IMR-90 (cell line): ENCODE measurements at regions not wholly inside any gene's neighbourhood (a gene's known extent, or its start where the extent isn't known, plus 50 kb on each side); places are given as distances from the start of the nearest gene placed in this dataset.

Source experiments
- ATAC-seq: fragments of 200-7000 bp; cut with Tn5 transposase; 2 replicates; pipeline ENCODE4 v1.9.1; 2020; ENCODE audit warnings: low read depth, mild to moderate bottlenecking, moderate library complexity
- BruUV-seq: library from RNA; stranded (reverse); fragments of 400-500 nt; replicated peaks from 2 replicates; lab custom pipeline; 2021; lab: Mats Ljungman, UMichigan
- CTCF ChIA-PET: fragments of 300-600 bp; formaldehyde crosslinking; extraction: SDS; loops from one replicate; lab custom pipeline; 2021; ENCODE audit warnings: antibody characterized with exemption; lab: Yijun Ruan, JAX
- POLR2A ChIA-PET: fragments of 300-600 bp; sonication (Branson Sonifier 250); formaldehyde crosslinking; loops from one replicate; lab custom pipeline; 2022; ENCODE audit warnings: antibody characterized with exemption; ENCODE audit not compliant: unreplicated experiment; lab: Charles Lee
- DNase-seq: peaks from one replicate; pipeline ENCODE4 v3.0.0; 2013
- H2AFZ ChIP-seq: replicated peaks from 2 replicates; pipeline ENCODE3; 2013; ENCODE audit warnings: low read length, mild to moderate bottlenecking; ENCODE audit not compliant: poor library complexity
- H2AK5ac ChIP-seq: 2 replicates; pipeline ENCODE4 v1.6.1; 2013; ENCODE audit warnings: low read depth, low read length, inconsistent platforms
- H2AK9ac ChIP-seq: replicated peaks from 2 replicates; pipeline ENCODE3; 2013; ENCODE audit warnings: mild to moderate bottlenecking, low read depth, low read length, moderate library complexity; ENCODE audit not compliant: poor library complexity
- H2BK120ac ChIP-seq: 2 replicates; pipeline ENCODE4 v1.6.1; 2013; ENCODE audit warnings: low read depth, low read length, inconsistent platforms
- H2BK15ac ChIP-seq: 3 replicates; pipeline ENCODE4 v1.6.1; 2013; ENCODE audit warnings: low read depth, low read length, inconsistent platforms
- H2BK20ac ChIP-seq: 2 replicates; pipeline ENCODE4 v1.6.1; 2013; ENCODE audit warnings: low read depth, mild to moderate bottlenecking, inconsistent platforms, low read length, moderate library complexity
- H2BK5ac ChIP-seq: 2 replicates; pipeline ENCODE4 v1.6.1; 2013; ENCODE audit warnings: mild to moderate bottlenecking, low read depth, low read length, inconsistent platforms; ENCODE audit not compliant: poor library complexity, severe bottlenecking
- H3K14ac ChIP-seq: replicated peaks from 2 replicates; pipeline ENCODE4 v1.6.1; 2013; ENCODE audit warnings: low read depth, low read length, inconsistent platforms
- H3K18ac ChIP-seq: 2 replicates; pipeline ENCODE4 v1.6.1; 2013; ENCODE audit warnings: low read depth, low read length, control low read depth
- H3K23ac ChIP-seq: 2 replicates; pipeline ENCODE4 v1.6.1; 2013; ENCODE audit warnings: low read depth, low read length, inconsistent platforms
- H3K27ac ChIP-seq: 2 replicates; pipeline ENCODE4 v1.5.1; 2013; ENCODE audit warnings: mild to moderate bottlenecking, control low read depth, low read length; ENCODE audit not compliant: insufficient read depth
- H3K27me3 ChIP-seq: 2 replicates; pipeline ENCODE4 v1.6.1; 2013; ENCODE audit warnings: low read length; ENCODE audit not compliant: control insufficient read depth, insufficient read depth
- H3K36me3 ChIP-seq: 2 replicates; pipeline ENCODE4 v1.6.1; 2013; ENCODE audit warnings: low read length, mixed read lengths; ENCODE audit not compliant: control insufficient read depth, insufficient read depth
- H3K4ac ChIP-seq: 2 replicates; pipeline ENCODE4 v1.6.1; 2013; ENCODE audit warnings: low read depth, low read length, inconsistent platforms
- H3K4me1 ChIP-seq: 2 replicates; pipeline ENCODE4 v1.6.1; 2013; ENCODE audit warnings: low read length, mixed read lengths; ENCODE audit not compliant: control insufficient read depth, insufficient read depth
- H3K4me2 ChIP-seq: 2 replicates; pipeline ENCODE4 v1.6.1; 2013; ENCODE audit warnings: low read depth, mild to moderate bottlenecking, control low read depth, low read length, moderate library complexity
- H3K4me3 ChIP-seq: 2 replicates; pipeline ENCODE4 v1.5.1; 2013; ENCODE audit warnings: low read depth, mild to moderate bottlenecking, control low read depth, low read length, moderate library complexity; ENCODE audit not compliant: insufficient read depth
- H3K56ac ChIP-seq: 2 replicates; pipeline ENCODE4 v1.6.1; 2013; ENCODE audit warnings: low read length, inconsistent platforms; ENCODE audit not compliant: insufficient read depth; ENCODE audit errors: extremely low read depth
- H3K79me1 ChIP-seq, 2 experiments: 2 replicates each; pipeline ENCODE4 v1.6.1; 2013; ENCODE audit warnings: low read length in 2 of 2, inconsistent platforms in 1 of 2, low read depth in 1 of 2
- H3K9ac ChIP-seq: 2 replicates; pipeline ENCODE4 v1.6.1; 2013; ENCODE audit warnings: low read depth, low read length, control low read depth
- H3K9me1 ChIP-seq: 2 replicates; pipeline ENCODE4 v1.6.1; 2013; ENCODE audit warnings: low read length, inconsistent platforms; ENCODE audit not compliant: insufficient read depth
- H3K9me3 ChIP-seq: 2 replicates; pipeline ENCODE4 v1.6.1; 2013; ENCODE audit warnings: low read length; ENCODE audit not compliant: control insufficient read depth, insufficient read depth
- H4K20me1 ChIP-seq: 2 replicates; pipeline ENCODE4 v1.6.1; 2013; ENCODE audit warnings: low read length, inconsistent platforms; ENCODE audit not compliant: insufficient read depth
- H4K5ac ChIP-seq: 2 replicates; pipeline ENCODE4 v1.6.1; 2013; ENCODE audit warnings: mild to moderate bottlenecking, low read depth, low read length, control low read depth
- H4K8ac ChIP-seq, 2 experiments: 2 replicates each; pipeline ENCODE4 v1.6.1; 2013; ENCODE audit warnings: low read depth in 2 of 2, low read length in 2 of 2, control low read depth in 1 of 2, inconsistent platforms in 1 of 2
- H4K91ac ChIP-seq: 2 replicates; pipeline ENCODE4 v1.6.1; 2013; ENCODE audit warnings: low read depth, low read length, inconsistent platforms; ENCODE audit not compliant: insufficient read depth
- BHLHE40 ChIP-seq: fragments of 150-350 bp; IDR thresholded peaks from 2 replicates; pipeline ENCODE4 v1.6.1; 2016; ENCODE audit warnings: mild to moderate bottlenecking, low read depth, low read length
- CHD1 ChIP-seq: IDR thresholded peaks from 2 replicates; pipeline ENCODE4 v1.6.1; 2012; ENCODE audit warnings: low read depth, low read length, improper control_type of control experiment
- ELK1 ChIP-seq: fragments of 150-350 bp; IDR thresholded peaks from 2 replicates; pipeline ENCODE4 v1.6.1; 2016; ENCODE audit warnings: low read depth, mild to moderate bottlenecking, low read length, moderate library complexity, borderline replicate concordance
- MAFK ChIP-seq: IDR thresholded peaks from 2 replicates; pipeline ENCODE4 v1.6.1; 2012; ENCODE audit warnings: low read depth, low read length, improper control_type of control experiment
- MAZ ChIP-seq: IDR thresholded peaks from 2 replicates; pipeline ENCODE4 v1.6.1; 2012; ENCODE audit warnings: low read depth, mild to moderate bottlenecking, low read length, improper control_type of control experiment, moderate library complexity, borderline replicate concordance
- MXI1 ChIP-seq: IDR thresholded peaks from 2 replicates; pipeline ENCODE4 v1.6.1; 2012; ENCODE audit warnings: low read depth, mild to moderate bottlenecking, low read length, moderate library complexity, borderline replicate concordance
- NFE2L2 ChIP-seq: fragments of 150-350 bp; IDR thresholded peaks from 2 replicates; pipeline ENCODE4 v1.6.1; 2016; ENCODE audit warnings: low read depth, mild to moderate bottlenecking, low read length
- RAD21 ChIP-seq: IDR thresholded peaks from 2 replicates; pipeline ENCODE4 v1.6.1; 2012; ENCODE audit warnings: low read length, improper control_type of control experiment
- SMC3 ChIP-seq: fragments of 150-350 bp; IDR thresholded peaks from 2 replicates; pipeline ENCODE4 v1.6.1; 2016; ENCODE audit warnings: low read depth, mild to moderate bottlenecking, antibody characterized with exemption, low read length, moderate library complexity
- USF2 ChIP-seq: fragments of 150-350 bp; IDR thresholded peaks from 2 replicates; pipeline ENCODE4 v1.6.1; 2017; ENCODE audit warnings: mild to moderate bottlenecking, antibody characterized with exemption, low read length, low read depth
- WGBS, 2 experiments: methylation state at CpG; one replicate each; pipeline versions ENCODE4 v1.1.5 to v1.1.7; 2013; ENCODE audit warnings: missing lambda C conversion rate in 2 of 2; ENCODE audit not compliant: insufficient read length in 1 of 2; ENCODE audit errors: extremely low coverage in 2 of 2; 5-methylcytosine and 5-hydroxymethylcytosine counted together
- dilution Hi-C: fragments of 300-500 bp; cut with HindIII; formaldehyde crosslinking; loops from one replicate; pipeline ENCODE4 v1.14.3; 2018; ENCODE audit warnings: low sequenced_read_pairs; ENCODE audit not compliant: unreplicated experiment
- in situ Hi-C: fragments of 300-500 bp; cut with MboI; formaldehyde crosslinking; loops from 3 replicates; pipeline ENCODE4 v1.14.3; 2019; ENCODE audit warnings: low sequenced_read_pairs, inconsistent platforms, mixed read lengths
- intact Hi-C: fragments of 100-400 bp; cut with micrococcal nuclease; formaldehyde crosslinking; loops from 2 replicates; pipeline ENCODE4 v1.10.0; 2022

GRCh38 chr4:114393295-114394038 is 205.1 kb upstream of the UGT8 start:
- in situ Hi-C loops = loop anchor here (10.0 to 25.0 kb wide), 3 partner anchors 261 to 1106 kb away; no protein-coding TSS in a partner anchor
- Histone ChIP-seq H2BK15ac (no peak overlapping the region), H2AK9ac (no peak overlapping the region), H4K20me1 (no peaks in the 10 kb centered on the region), H2BK120ac (no peak overlapping the region), H3K56ac (no peak overlapping the region), H3K9ac (no peak overlapping the region), H2BK20ac (no peak overlapping the region), H3K9me1 (no peaks in the 10 kb centered on the region), H2AFZ (no peak overlapping the region), H3K4ac (no peak overlapping the region), H4K8ac (no peak overlapping the region), H3K27ac (no peak overlapping the region), H3K27me3 (peaks cover 24% of the 10 kb centered on the region), H3K18ac (no peak overlapping the region), H3K9me3 (no peaks in the 10 kb centered on the region), H3K36me3 (no peaks in the 10 kb centered on the region), H3K4me1 (no peaks in the 10 kb centered on the region), H3K4me3 (no peak overlapping the region), H3K4me2 (no peak overlapping the region), H3K14ac (no peak overlapping the region), H2BK5ac (no peak overlapping the region), H3K79me1 (no peaks in the 10 kb centered on the region), H4K91ac (no peak overlapping the region), H4K5ac (no peak overlapping the region), H2AK5ac (no peak overlapping the region), H3K23ac (no peak overlapping the region)
- intact Hi-C loops = no loop called here
- no CpG with 5 or more reads among the region's 3 CpGs for WGBS, 2 experiments
- BruUV-seq = no TSS peak
- no peak for TF ChIP-seq CHD1
- TF ChIP-seq MAZ = no peak
- no peak for TF ChIP-seq USF2
- no peak for TF ChIP-seq SMC3
- no peak for TF ChIP-seq MXI1
- no peak for TF ChIP-seq RAD21
- no peak for TF ChIP-seq ELK1
- no peak for TF ChIP-seq NFE2L2
- no peak for TF ChIP-seq BHLHE40
- TF ChIP-seq MAFK = no peak
- DNase-seq (no peak), ATAC-seq (no peak)
- POLR2A ChIA-PET = no interaction called here
- CTCF ChIA-PET = no interaction called here
- dilution Hi-C loops = no loop called here
